ENCODE measurements at regions not wholly inside any gene's neighbourhood (a gene's known extent, or its start where the extent isn't known, plus 50 kb on each side); places are given as distances from the start of the nearest gene placed in this dataset.
A peak's percentile ranks its signal among the peaks of the same experiment; 100 is the strongest.

DNA sequence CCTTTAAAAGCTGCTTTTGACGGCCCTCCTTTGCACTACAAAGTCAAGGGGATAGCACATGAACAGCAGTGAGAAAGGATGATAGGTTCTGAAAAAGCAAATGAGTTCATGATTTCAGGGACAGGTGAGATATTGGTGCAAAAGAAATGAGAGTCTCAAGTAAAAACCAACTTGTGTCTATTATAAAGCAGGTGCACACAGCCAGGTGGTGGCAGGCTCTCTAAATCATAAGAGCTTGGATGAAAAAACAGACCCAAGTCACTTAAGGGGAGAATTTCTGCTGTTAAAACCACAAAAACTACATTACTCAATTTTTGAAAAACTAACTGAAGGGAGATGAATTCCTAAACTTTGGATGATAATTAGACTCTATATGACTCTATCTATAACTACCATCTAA is 201.5 kb downstream of the SP3 start:
- FAIRE-seq: no peak
- DNase-seq (ENCODE audit: insufficient read length, low spot score): no peak
- TF ChIP-seq TAF1 (IDR thresholded peaks at IDR 0.05; ENCODE audit: low read depth, low read length) (no peak), POLR2AphosphoS5 (IDR thresholded peaks at IDR 0.05; ENCODE audit: low read depth, low read length) (no peak), POLR2A (IDR thresholded peaks at IDR 0.05; ENCODE audit: low read depth, low read length) (no peak), SPI1 (IDR thresholded peaks at IDR 0.05; ENCODE audit: low read depth, low read length) (no peak), PAX5 (IDR thresholded peaks at IDR 0.05; ENCODE audit: insufficient read depth, low read length, severe bottlenecking) (no peak), POU2F2 (IDR thresholded peaks at IDR 0.05; ENCODE audit: low read depth, low read length) (no peak)

DNA sequence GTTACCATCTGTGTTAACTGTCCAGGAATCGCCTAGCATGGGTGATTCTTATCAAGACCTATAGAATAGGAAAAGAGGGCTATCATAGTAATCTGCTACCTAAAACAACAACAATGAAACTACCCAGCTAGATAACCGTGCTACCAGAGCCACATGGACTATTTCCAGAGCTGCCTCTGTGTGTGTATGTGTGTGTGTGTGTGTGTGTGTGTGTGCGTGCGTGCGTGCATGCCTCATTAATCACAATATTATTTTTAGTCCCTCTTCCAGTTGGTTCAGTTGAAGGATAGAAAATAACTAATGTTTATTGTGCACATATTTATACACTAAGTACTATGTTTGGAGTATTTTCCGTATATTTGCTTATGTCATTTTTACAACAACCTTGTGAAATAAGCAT is 201.1 kb downstream of the SP3 start:
- peak; percentile 28 for FAIRE-seq
- no peak for DNase-seq (ENCODE audit: insufficient read length, low spot score)
- TF ChIP-seq POLR2AphosphoS5 (IDR thresholded peaks at IDR 0.05; ENCODE audit: low read depth, low read length): no peak

DNA sequence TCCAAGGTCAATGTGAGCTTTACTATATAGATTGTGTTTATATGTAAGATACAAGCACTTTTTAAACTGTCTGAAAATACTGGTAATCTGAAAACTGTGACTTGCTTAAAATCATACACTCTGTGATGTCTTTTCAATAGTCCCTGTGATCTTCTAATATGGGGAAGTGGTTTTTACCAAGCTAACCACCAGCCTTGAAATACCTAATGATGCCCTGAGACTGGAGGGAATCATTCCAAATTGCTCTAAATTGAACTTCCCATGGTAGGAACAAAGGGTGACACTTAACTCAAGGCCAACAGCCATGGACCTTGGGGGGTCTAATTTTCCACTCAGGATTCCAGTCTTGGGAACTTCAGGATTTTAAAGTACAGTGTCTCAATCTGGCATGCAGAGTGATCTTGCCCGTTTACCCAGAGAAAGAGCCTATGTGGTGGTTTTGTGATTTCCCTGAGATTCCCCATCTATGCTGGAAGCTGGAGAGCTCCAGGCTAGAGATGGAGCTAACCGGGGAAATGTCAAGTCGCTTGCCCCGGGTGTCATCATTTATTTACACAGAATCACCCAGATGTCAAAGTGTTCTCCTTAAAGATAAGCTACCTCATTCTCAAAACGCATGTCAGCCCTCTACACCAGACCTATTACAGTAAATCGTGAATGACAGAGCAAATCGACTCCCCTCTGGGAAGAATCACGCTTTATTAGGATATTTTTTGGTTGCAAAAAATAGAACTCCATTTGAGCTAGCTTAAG is 198.5 kb downstream of the SP3 start:
- DNase-seq (ENCODE audit: insufficient read length, low spot score) (no peak), FAIRE-seq (no peak)
- TF ChIP-seq SPI1 (IDR thresholded peaks at IDR 0.05; ENCODE audit: low read depth, low read length) (peak; percentile 48; the same call in 1 of the 2 replicates), POLR2A (IDR thresholded peaks at IDR 0.05; ENCODE audit: low read depth, low read length) (no peak)

GRCh38 chr2:173770947-173771678 is 194.1 kb downstream of the SP3 start:
- DNase-seq (ENCODE audit: insufficient read length, low spot score) (no peak), FAIRE-seq (no peak)
- TF ChIP-seq POLR2A (IDR thresholded peaks at IDR 0.05; ENCODE audit: low read depth, low read length) (no peak), SPI1 (IDR thresholded peaks at IDR 0.05; ENCODE audit: low read depth, low read length) (no peak)

DNA sequence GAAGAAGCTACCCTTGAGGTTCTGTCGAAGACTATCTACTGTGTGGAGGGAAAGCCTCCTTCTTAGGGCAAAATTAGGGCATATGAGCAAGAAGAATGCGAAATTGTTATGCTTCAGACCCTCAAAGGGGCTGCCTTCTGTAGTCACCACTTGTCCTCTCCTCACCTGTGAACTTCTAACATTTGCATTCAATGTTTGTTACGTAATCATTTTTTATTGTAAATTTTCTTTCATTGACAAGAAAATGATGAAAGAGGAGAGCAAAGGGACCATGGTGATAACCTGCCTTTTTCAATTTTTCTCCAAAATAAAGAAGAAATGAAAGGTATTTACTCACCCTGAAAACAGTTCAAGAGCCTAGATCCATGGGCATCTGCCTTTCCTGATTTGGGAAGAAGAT is 193.0 kb downstream of the SP3 start:
- TF ChIP-seq POU2F2 (IDR thresholded peaks at IDR 0.05; ENCODE audit: low read depth, low read length) (no peak), POLR2AphosphoS5 (IDR thresholded peaks at IDR 0.05; ENCODE audit: low read depth, low read length) (no peak), TAF1 (IDR thresholded peaks at IDR 0.05; ENCODE audit: low read depth, low read length) (no peak), PAX5 (IDR thresholded peaks at IDR 0.05; ENCODE audit: insufficient read depth, low read length, severe bottlenecking) (no peak), SPI1 (IDR thresholded peaks at IDR 0.05; ENCODE audit: low read depth, low read length) (no peak), POLR2A (IDR thresholded peaks at IDR 0.05; ENCODE audit: low read depth, low read length) (no peak)
- no peak for FAIRE-seq

GRCh38 chr2:173773076-173773475 is 192.1 kb downstream of the SP3 start:
- TF ChIP-seq POLR2A (IDR thresholded peaks at IDR 0.05; ENCODE audit: low read depth, low read length): no peak
- no peak for TF ChIP-seq POU2F2 (IDR thresholded peaks at IDR 0.05; ENCODE audit: low read depth, low read length)
- no peak for TF ChIP-seq SPI1 (IDR thresholded peaks at IDR 0.05; ENCODE audit: low read depth, low read length)
- TF ChIP-seq POLR2AphosphoS5 (IDR thresholded peaks at IDR 0.05; ENCODE audit: low read depth, low read length): no peak
- TF ChIP-seq PAX5 (IDR thresholded peaks at IDR 0.05; ENCODE audit: insufficient read depth, low read length, severe bottlenecking): no peak
- TF ChIP-seq TAF1 (IDR thresholded peaks at IDR 0.05; ENCODE audit: low read depth, low read length): no peak
- no peak for FAIRE-seq
- no peak for DNase-seq (ENCODE audit: insufficient read length, low spot score)

More for the DNA sequence above, 193.0 kb downstream of the SP3 start:
- DNase-seq (ENCODE audit: insufficient read length, low spot score): no peak

DNA sequence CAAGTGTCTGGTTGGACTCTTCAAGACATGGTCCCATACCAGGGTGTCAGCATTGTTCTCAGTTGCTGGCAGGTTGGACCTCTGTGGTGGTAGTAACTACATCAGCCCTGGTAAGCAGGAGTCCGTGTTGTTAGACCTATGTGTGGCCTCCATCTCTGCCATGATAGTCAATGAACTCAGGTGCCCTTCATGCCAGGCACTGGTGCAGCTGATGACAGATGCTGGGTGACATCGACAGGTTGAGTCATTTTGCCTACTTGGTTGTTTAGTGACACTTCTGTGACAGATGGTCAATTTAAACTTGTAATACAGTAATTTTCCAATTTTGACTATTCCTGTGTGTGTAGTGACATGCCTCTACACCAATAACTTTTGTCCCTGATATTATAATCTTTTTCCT is 189.7 kb downstream of the SP3 start:
- FAIRE-seq: peak; percentile 63
- TF ChIP-seq POLR2A (IDR thresholded peaks at IDR 0.05; ENCODE audit: low read depth, low read length): no peak
- TF ChIP-seq POU2F2 (IDR thresholded peaks at IDR 0.05; ENCODE audit: low read depth, low read length): no peak
- TF ChIP-seq PAX5 (IDR thresholded peaks at IDR 0.05; ENCODE audit: insufficient read depth, low read length, severe bottlenecking): no peak
- no peak for TF ChIP-seq SPI1 (IDR thresholded peaks at IDR 0.05; ENCODE audit: low read depth, low read length)
- no peak for TF ChIP-seq POLR2AphosphoS5 (IDR thresholded peaks at IDR 0.05; ENCODE audit: low read depth, low read length)
- no peak for TF ChIP-seq TAF1 (IDR thresholded peaks at IDR 0.05; ENCODE audit: low read depth, low read length)
- DNase-seq (ENCODE audit: insufficient read length, low spot score): no peak

DNA sequence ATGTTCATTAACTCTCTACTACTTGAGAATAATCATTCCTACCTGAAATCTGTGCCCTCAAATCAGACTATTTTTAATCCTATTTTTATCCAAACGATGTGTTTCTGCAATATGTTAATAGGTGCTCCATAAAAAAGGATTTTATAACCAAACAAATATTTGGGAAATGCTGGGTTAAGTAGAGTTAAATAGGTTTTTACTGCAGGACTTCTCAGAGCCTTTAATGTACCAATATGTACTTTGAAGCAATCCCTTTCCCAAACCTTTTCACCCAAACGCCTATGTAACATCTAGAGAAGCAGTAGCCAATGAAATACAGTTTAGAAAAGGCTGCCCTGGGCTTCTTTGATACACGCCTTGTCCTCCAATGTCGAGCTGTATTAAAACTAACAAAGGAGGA is 182.5 kb downstream of the SP3 start:
- no peak for FAIRE-seq
- TF ChIP-seq POLR2AphosphoS5 (IDR thresholded peaks at IDR 0.05; ENCODE audit: low read depth, low read length): no peak
- TF ChIP-seq TAF1 (IDR thresholded peaks at IDR 0.05; ENCODE audit: low read depth, low read length): no peak
- DNase-seq (ENCODE audit: insufficient read length, low spot score): no peak

- TF ChIP-seq TAF1 (IDR thresholded peaks at IDR 0.05; ENCODE audit: low read depth, low read length) (no peak), SPI1 (IDR thresholded peaks at IDR 0.05; ENCODE audit: low read depth, low read length) (no peak), POU2F2 (IDR thresholded peaks at IDR 0.05; ENCODE audit: low read depth, low read length) (no peak), PAX5 (IDR thresholded peaks at IDR 0.05; ENCODE audit: insufficient read depth, low read length, severe bottlenecking) (no peak), POLR2A (IDR thresholded peaks at IDR 0.05; ENCODE audit: low read depth, low read length) (no peak), POLR2AphosphoS5 (IDR thresholded peaks at IDR 0.05; ENCODE audit: low read depth, low read length) (no peak)
- FAIRE-seq (no peak), DNase-seq (ENCODE audit: insufficient read length, low spot score) (no peak)
Measured at GRCh38 chr2:173783382-173783781, 181.8 kb downstream of the SP3 start.

- no peak for FAIRE-seq
- no peak for DNase-seq (ENCODE audit: insufficient read length, low spot score)
Measured at GRCh38 chr2:173785813-173786212, 179.4 kb downstream of the SP3 start.

More at GRCh38 chr2:173785813-173786212, 179.4 kb downstream of the SP3 start:
- TF ChIP-seq POLR2AphosphoS5 (IDR thresholded peaks at IDR 0.05; ENCODE audit: low read depth, low read length): no peak
- TF ChIP-seq PAX5 (IDR thresholded peaks at IDR 0.05; ENCODE audit: insufficient read depth, low read length, severe bottlenecking): no peak
- no peak for TF ChIP-seq SPI1 (IDR thresholded peaks at IDR 0.05; ENCODE audit: low read depth, low read length)
- no peak for TF ChIP-seq TAF1 (IDR thresholded peaks at IDR 0.05; ENCODE audit: low read depth, low read length)
- no peak for TF ChIP-seq POU2F2 (IDR thresholded peaks at IDR 0.05; ENCODE audit: low read depth, low read length)
- TF ChIP-seq POLR2A (IDR thresholded peaks at IDR 0.05; ENCODE audit: low read depth, low read length): no peak

Measured in GM12891 (cell line).